ENCODE measurements at regions not wholly inside any gene's neighbourhood (a gene's known extent, or its start where the extent isn't known, plus 50 kb on each side); places are given as distances from the start of the nearest gene placed in this dataset.

DNA sequence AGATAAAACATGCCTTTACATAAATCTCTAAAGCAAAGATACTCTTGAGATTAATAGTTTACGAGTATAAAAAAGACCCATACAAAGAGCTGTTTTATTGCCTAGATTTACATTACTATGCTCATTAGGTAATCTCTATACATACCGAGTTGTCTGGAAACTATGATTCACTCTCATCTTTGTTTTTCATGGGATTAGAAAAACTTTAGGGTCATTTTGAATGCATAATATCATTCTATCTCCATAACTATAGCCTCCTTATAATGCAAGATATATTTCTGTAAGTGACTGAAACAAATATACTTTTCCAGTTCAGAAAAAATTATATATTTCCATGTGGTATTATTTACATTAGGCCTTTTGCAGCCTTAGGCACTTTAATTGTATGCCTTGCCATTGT is 1088.7 kb upstream of the ARRDC3 start:
- no peak for DNase-seq (ENCODE audit: low spot score)
- ATAC-seq: no peak

DNA sequence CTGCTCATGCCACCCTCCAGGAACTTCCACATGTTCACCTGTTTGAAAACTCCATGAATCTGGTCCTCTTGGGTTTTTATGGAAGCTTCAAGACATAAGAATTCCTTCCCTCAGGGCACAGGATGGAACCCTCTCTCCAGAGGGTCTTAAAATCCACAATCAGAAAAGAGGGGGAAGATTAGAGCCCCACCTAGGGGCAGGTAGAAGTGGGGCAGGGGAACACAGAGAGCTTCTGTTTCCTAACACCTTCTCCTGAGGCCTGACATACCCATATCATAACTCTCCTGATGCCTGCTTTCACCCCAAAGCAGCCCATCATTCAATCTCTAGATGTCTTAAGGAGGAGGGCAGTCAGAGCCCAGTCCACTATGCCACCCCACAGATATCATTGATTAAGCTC is 1087.7 kb upstream of the ARRDC3 start:
- ATAC-seq (no peak), DNase-seq (ENCODE audit: low spot score) (no peak)

DNA sequence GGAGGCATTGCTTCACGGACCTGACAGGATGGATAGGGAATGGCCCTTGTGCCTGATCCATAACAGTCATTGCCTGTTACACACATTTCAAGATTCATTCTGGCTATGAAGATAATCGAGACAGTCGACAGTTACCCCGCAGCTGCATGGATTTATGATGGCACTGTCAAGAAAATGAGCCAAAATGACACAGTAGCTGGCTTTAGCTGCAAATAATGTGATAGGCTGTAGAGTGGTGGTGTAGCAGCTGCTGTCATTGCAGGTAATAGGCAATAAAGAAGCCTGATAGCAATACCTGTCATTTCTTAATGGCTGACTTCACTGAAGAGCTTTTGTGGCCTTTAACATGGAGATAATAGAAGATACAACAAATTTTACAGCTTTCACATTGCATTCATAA is 1085.2 kb upstream of the ARRDC3 start:
- no peak for DNase-seq (ENCODE audit: low spot score)

DNA sequence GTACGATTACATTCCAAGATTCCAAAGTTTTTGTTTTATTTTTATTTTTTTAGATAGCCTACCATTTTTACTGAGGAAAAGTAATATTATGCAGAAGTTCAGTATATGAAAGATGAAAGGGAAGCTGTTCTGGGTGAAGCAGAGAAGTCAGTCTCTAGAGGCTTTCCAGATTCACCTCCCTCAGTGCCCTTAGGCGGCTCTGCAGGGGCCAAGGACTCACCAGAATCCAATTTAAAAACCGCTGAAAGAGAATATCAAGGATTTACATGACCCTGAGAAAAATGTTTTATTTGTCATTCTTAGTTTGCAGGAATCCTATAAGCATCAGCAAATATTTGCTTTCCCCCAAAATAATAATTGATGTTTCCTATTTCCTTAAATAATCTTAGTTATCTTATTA is 1084.6 kb upstream of the ARRDC3 start:
- DNase-seq (ENCODE audit: low spot score) (no peak), ATAC-seq (no peak)

More for the DNA sequence above, 1085.2 kb upstream of the ARRDC3 start:
- ATAC-seq: no peak

DNA sequence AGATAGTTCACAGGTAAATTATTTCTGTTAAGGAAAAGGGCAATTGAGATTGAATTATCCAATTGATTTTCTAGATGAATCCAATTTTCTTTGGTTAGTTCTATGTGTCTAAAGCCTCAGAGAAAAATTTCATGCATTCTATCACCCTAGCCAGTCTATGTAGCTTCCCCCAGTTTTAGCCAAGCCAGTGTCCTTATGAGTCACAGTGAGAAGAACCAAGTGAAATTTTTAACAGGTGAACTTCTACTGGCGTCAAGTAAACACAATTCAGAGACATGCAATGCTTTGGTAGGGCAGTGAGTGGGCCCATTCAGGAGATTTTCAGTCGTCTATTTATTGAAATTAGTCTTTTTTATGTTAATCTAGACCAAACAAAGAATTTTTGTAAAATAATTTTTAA is 1077.4 kb upstream of the ARRDC3 start:
- ATAC-seq: no peak
- no peak for DNase-seq (ENCODE audit: low spot score)

DNA sequence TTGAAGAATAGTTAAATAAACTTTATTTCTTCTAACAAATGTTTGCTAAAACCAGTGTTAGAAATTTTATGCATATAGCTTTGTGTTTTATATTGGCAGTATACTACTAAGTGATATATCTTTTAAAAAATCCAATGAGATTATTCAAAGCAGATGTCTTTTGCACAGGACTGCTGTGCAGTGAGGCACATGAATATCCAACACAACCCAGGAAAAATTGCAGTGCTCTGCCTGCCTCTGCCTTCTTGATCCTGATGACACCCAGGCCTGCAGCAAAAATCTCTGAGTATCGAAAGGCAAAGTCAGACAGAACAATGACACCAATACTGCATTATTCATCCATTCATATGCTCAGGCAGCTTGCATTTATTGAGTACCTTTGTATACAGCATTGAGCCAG is 1076.5 kb upstream of the ARRDC3 start:
- DNase-seq (ENCODE audit: low spot score) (no peak), ATAC-seq (no peak)

DNA sequence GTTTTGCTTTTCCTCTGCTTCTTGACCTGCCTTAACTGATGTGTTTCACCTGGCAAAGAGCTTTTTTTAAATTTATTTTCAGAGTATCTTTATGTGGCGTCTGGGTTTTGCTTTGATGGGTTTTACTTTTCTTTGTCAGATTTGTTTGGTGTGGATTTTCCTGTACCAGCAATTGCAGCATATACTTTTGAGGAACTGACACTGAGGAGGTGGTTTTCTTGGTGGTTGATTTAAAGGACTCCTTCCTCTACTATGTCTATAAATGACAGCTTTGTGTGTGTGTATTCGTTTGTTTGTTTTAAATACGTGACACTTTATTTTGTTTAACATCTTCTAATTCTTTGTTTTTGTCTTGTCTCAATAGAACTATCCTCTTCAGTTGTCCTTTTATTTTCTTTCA is 1071.9 kb upstream of the ARRDC3 start:
- DNase-seq (ENCODE audit: low spot score): no peak
- ATAC-seq: no peak

DNA sequence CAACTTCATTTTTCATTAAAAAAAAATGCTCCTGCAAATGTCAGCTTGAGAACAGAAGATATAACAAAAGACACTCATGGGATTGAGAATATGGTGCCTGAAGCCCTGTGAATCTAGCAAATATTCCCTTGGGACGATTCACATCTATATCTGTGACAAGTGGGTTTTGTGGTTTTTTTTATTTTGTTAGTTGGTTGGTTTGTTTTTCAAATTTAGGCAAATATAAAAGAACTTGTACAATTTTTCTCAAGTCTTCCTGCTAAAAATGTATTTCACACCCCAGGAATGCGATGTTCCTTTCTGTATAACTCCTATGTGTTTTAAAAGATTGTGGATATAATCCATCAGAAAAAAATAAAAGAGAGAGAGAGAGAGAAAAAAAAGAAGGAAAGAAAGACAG is 1061.8 kb upstream of the ARRDC3 start:
- ATAC-seq: no peak
- DNase-seq (ENCODE audit: low spot score): no peak

DNA sequence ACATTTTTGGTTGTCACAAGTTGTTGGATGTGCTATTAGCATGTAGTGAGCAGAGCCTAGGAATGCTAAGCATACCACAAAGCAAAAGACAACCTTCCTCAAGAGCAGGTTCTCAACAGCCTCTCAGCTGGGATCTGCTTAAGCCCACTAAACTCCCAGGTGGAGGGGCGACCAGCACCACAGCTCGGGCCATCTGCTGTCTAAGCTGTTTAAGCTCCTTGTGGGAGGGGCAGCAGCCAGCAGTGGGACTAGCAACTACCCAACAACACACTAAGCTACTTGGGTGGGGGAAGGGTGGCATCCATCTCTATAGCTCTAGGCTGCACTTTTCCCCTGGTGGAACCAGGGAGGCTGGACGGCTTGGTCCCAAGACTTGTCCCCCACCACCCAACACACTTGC is 1052.7 kb upstream of the ARRDC3 start:
- DNase-seq (ENCODE audit: low spot score): no peak

DNA sequence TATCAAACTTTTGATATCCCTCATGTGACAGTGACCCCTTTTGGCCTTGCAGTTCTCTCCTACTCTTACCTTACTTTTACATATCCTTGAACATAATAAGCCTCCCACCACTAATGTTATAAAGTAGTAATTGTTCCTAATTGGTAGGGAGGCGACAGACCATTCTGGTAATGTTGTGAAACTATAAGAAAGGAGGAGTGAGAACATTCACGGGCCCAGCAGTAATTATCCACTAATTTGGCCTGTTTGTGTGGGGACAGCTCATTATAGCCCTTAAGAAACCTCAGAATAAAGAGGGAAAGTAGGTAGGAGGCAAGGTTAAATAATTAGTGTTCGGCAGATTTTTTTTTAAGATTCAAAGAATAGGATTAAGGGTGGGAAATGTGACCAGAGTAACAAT is 1046.5 kb upstream of the ARRDC3 start:
- no peak for DNase-seq (ENCODE audit: low spot score)
- ATAC-seq: no peak

More for the DNA sequence above, 1052.7 kb upstream of the ARRDC3 start:
- no peak for ATAC-seq

DNA sequence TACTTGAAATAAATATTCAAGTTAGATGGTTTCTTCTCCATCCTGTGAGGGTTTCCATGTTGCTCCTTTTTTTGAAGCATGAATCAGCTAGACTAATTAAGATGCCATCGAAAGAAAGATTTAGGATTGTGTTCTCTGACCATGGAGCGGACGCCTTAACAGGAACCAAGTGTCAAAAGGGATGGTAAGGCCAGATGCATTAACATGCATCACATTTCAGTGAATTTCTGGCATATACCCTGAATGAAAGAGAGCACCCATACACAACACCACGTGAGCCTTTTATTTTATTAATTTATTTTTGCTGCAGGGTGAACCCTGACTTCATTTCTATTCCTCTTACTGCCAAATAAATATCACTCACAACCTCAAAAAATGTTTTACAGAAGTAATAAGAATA is 1045.3 kb upstream of the ARRDC3 start:
- no peak for DNase-seq (ENCODE audit: low spot score)
- ATAC-seq: no peak

DNA sequence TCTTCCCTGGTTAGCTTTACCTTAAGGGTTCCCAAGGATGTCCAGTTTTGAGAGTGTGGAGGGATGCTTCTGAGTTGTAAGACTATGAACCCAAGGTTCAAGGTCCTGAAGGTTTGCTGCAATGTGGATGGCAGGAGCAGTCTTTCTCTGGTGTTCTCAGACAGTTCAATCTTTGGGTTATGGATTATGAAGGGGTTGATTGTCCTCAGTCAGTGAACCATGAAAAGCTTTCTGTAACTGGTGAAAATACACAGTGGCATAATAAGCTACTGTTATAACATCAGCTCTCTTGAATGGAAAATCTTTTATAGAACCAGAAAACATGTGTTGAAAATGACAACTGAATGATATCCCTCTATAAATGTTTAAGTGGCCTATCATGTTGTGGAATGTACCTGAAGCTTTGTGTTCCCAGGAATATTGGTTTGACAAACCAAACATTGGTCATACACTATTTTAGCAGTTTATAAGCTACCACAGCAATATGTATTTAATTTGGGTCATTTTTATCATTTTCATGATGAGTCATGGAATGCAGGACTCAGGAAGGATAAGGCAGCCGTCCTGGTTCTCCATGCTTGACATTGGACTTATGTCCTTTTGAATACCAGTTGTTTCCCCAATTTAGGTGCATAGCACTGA is 1041.8 kb upstream of the ARRDC3 start:
- DNase-seq (ENCODE audit: low spot score) (no peak), ATAC-seq (no peak)

DNA sequence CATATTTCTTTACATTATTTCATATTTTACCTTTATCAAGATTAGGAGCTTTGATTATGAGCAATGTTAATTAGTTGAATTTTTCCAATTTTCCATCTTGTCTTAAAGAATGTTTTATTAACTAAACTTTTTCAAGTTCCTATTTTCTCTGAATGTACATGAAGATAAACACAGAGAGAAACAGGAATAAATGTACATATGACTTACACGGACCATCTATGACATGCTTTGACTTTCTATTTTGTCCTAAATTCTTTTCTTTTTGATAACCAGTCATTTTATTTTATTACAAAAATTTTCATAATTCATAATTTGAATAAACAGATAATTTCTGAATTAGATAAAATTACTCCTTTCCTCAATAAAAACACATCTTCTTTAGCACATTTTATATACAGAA is 1038.8 kb upstream of the ARRDC3 start:
- DNase-seq (ENCODE audit: low spot score) (no peak), ATAC-seq (no peak)

DNA sequence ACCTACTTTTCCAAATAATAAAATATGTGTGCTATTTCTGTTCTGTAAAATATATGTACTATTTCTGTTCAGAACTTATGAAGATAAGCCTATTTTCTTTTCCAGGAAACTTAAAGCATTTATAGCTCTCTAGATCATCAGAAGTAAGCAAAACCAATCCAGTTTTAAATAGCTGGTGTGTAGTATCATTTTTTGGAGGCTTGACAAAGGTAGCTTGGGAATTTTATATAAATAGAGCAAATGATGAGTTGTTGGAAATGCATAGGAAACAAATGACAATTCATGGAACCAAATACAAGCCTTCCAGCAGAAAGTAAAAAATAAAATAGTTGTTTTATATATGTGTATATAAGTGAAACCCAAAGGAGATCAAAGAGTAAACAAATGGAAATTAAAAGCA is 1038.1 kb upstream of the ARRDC3 start:
- no peak for ATAC-seq
- no peak for DNase-seq (ENCODE audit: low spot score)

DNA sequence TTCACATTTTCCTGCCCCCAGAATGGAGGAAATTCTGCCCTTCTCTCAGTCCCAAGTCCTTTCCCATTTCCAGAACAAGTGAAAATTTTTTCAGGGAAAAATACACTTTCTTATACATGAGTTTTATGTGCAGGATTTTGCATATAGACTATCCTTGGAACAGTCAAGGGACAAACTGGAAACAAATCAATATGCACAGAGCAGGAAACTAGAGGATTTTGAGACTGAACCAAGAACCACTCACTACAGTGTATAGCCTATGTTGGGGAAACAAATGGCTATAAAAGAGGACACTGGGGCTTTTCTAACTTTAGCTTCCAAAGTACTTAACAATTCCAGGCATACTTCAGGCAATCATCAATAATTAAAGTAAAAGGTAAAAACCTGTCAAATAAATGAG is 1036.1 kb upstream of the ARRDC3 start:
- DNase-seq (ENCODE audit: low spot score) (no peak), ATAC-seq (no peak)

DNA sequence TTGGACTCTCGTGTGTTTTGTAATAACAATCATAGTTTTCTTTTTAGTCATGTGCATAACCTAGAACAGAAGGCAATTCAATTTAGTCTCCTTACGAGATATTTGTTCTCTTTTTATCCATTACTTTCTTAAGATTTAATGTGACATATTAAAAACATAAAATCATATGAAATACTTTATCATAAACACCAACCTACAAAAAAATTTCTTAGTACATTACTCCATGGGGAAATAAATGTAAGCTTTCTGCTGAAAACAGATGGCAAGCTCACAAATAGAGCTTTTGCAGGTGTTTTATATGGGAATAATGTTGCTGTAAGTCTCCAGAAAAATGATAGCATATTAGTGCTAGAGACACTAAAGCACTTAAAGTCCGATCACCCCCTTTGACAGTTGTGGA is 1035.2 kb upstream of the ARRDC3 start:
- DNase-seq (ENCODE audit: low spot score) (no peak), ATAC-seq (no peak)

DNA sequence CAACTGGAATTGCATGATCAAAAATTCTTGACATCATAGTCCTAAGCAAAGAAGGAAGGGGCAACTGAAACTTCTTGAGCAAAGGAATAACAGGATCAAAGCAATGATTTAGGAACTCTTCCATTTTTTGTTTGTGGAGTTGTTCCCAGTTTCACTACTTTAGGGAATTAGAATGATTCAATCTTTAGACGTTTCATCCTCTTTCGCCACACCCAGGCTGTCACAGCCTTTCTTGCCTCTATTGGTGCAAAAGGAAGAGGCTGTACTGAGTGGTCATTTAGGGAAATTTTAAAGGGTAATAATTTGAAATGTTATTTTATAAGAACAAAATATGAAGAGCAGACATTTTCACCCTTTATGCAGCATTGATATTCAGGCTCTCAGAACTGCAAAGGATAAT is 1026.0 kb upstream of the ARRDC3 start:
- DNase-seq (ENCODE audit: low spot score) (no peak), ATAC-seq (no peak)

DNA sequence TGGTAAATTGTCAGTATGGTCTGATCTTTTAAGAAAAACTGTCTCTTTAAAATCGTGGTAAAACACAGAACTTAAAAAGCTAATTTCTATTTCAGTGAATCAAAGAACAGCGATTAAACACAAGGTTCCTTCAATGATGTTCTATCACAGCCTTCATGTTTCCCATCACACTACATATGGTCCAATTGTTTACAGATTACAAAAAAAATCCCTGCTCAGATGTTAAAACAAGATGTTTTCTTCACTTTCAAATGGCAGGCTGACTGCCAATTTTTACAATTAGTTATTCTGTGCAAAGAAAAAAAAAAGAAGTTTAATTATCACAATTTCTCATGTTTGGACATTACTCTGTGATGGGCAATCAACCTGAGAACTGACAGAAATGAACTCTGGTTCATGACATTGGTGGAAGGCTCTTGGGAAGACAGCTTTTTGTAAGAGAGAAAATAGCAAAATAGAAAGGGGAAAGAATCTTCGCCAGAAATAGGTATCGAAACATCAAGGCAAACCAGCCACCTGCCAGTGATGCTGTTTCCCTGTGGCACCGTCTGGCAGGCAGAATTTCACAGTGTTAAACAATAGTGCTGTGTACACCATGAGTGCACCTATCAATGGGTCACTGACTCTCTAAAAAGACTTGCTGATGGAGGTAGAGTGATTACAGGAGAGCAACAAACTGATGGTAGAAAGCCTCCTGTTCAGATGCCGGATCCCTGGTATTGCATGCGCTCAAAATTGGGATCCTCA is 1020.0 kb upstream of the ARRDC3 start:
- ATAC-seq: no peak
- no peak for DNase-seq (ENCODE audit: low spot score)

DNA sequence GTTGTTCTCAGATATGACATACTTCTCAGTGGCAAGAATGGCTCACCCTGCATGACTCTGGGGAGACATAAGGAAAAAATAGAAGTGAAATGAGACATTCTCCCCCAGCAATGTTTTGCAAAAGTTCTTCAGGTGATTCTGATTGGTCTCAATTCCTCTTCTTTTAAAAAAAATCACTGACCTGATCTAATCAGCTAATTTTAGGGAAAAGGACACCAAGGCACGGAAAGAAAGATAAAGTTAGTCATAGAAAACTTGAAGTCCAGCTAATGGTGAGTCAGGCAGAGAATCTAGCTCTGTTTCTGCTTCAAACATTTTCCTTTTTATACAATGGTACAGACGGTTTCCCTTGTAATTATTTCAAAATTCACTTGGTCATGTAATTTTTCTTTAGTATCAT is 1018.9 kb upstream of the ARRDC3 start:
- ATAC-seq: no peak
- no peak for DNase-seq (ENCODE audit: low spot score)

DNA sequence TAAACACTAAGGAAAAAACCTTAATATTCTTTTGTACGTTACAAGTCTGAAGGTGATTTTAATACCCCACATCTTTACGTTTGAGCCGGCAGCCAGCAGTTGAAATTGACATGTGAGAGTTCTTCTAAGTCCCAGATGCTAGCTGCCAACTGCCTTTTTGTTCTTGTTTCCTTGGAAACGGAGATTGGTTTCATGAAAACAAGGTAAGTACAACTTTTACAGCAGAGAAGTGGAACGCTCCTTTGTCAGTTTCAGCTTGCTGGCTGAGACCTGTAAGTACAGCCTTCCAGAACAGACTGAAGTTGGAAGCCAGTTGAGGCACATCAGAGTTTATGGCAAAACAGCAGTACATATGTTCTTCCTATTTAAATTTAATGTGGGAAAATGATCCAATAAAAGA is 1018.4 kb upstream of the ARRDC3 start:
- DNase-seq (ENCODE audit: low spot score): no peak

DNA sequence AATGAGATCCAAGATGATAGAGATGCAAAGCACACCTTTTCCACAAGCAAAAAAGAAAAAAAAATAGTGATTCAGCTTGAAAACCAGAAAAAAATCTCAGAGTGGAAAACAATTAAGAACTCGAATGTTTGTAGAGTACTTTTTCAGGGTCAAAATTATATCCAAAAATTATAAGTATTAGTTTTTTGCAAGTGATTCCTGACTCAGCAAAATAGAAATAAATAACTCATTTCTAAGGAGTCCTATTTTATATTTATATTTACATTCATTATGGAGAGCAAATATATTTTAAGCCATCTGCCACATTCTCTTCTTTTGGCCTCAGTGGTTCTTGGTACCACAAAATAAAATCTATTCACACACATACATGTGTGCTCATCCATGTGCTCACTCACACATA is 1011.8 kb upstream of the ARRDC3 start:
- no peak for ATAC-seq
- DNase-seq (ENCODE audit: low spot score): no peak

More for the DNA sequence above, 1018.4 kb upstream of the ARRDC3 start:
- no peak for ATAC-seq

DNA sequence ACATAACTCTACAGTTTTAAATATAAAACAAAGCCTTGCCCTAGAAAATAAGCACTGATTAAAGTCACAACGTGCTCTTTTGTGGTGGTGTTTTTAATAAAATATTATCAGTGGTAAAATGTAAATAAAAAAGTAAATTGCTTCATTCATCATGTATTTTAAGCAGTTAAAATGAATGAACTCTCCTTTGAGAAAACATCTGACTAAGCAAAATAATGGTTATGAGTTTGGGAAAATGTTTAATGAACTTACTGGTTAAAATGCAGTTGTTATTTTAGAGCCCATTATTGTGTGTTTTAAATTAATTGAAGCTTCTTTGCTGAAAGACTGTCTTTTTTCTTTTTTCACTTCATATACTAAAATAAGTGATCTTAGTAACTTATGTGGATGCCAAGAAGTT is 1007.5 kb upstream of the ARRDC3 start:
- DNase-seq (ENCODE audit: low spot score): no peak
- ATAC-seq: no peak
